Gastroesophageal sphincter (tissue), 4 donors: ENCODE measurements at regions not wholly inside any gene's neighbourhood (a gene's known extent, or its start where the extent isn't known, plus 50 kb on each side); places are given as distances from the start of the nearest gene placed in this dataset.

Experiments
- ATAC-seq: fragments of 150-250 bp; one replicate; pipeline ENCODE4 v1.9.1; 2016; ENCODE audit warnings: mild to moderate bottlenecking, moderate library complexity
- H3K27ac ChIP-seq, 4 donors: fragments of 200-600 bp; sonication (generic) in 3 of 4; 1 replicate in 3 of 4; 2 replicates in 1 of 4; pipeline ENCODE4 v1.5.1; 2016 to 2019
- H3K27me3 ChIP-seq: fragments of 200-600 bp; sonication (generic); one replicate; pipeline ENCODE4 v1.5.1; 2019
- H3K36me3 ChIP-seq, 2 donors: fragments of 200-600 bp; sonication (generic); one replicate each; pipeline ENCODE4 v1.5.1; 2019; ENCODE audit warnings: control low read depth in 1 of 2
- H3K4me1 ChIP-seq, 3 donors: fragments of 200-600 bp; sonication (generic); 1 replicate in 2 of 3; 2 replicates in 1 of 3; pipeline ENCODE4 v1.5.1; 2016 to 2019; ENCODE audit warnings: control low read depth in 2 of 3
- H3K4me3 ChIP-seq, 2 donors: fragments of 200-600 bp; sonication (generic); one replicate each; pipeline ENCODE4 v1.5.1; 2019; ENCODE audit warnings: mild to moderate bottlenecking in 1 of 2, moderate library complexity in 1 of 2
- H3K9me3 ChIP-seq, 3 donors: fragments of 200-600 bp; sonication (generic); one replicate each; pipeline ENCODE4 v1.5.1; 2017 to 2019; ENCODE audit warnings: control low read depth in 2 of 3
- CTCF ChIP-seq, 4 experiments: fragments of 200-600 bp in 2 of 4; fragments of 450-650 bp in 2 of 4; sonication (generic) in 1 of 4; IDR thresholded peaks; one replicate each; pipeline ENCODE4 v1.5.1; 2017 to 2019; ENCODE audit warnings: antibody characterized with exemption in 4 of 4, mild to moderate bottlenecking in 2 of 4, moderate library complexity in 2 of 4
- EP300 ChIP-seq: sonication (generic); formaldehyde crosslinking; IDR thresholded peaks from one replicate; pipeline ENCODE4 v1.6.1; 2017; ENCODE audit warnings: antibody characterized with exemption, mild to moderate bottlenecking
- POLR2A ChIP-seq, 2 donors: fragments of 450-650 bp; IDR thresholded peaks; one replicate each; pipeline ENCODE4 v1.6.1; 2017; ENCODE audit warnings: antibody characterized with exemption in 2 of 2, mild to moderate bottlenecking in 2 of 2, moderate library complexity in 1 of 2
- POLR2AphosphoS5 ChIP-seq: sonication (generic); formaldehyde crosslinking; IDR thresholded peaks from one replicate; pipeline ENCODE4 v1.6.1; 2017; ENCODE audit warnings: antibody characterized with exemption
- WGBS, 2 donors: methylation state at CpG; one replicate each; pipeline ENCODE4 v1.1.5; 2018; ENCODE audit warnings: low coverage in 1 of 2; 5-methylcytosine and 5-hydroxymethylcytosine counted together

DNA sequence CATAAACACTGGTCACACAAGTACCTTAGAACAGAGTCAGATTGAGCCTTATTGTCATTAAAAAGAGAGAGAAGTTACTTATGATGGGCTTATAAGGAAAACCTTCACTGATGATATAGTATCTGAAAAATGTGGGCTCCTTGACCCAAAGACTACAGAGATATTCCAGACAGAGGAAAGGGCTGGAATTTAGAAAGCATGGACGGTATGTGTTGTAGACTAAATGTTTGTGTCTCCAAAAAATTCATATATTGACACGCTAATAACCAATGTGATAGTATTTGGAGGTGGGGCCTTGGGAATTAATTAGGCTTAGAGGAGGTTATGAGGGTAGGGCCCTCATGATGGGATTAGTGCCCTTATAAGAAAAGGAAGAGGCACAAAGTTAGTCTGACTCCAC, 61.0 kb upstream of the DAZL start:
- TF ChIP-seq EP300 (no peak), CTCF (IDR thresholded peaks at IDR 0.05) (no peak), POLR2AphosphoS5 (no peak), POLR2A (IDR thresholded peaks at IDR 0.05) (no peak)
- H3K27me3 ChIP-seq, result peaks cover 4% of the 10 kb centered on the region
- 92 to 96% methylated on average over 2 of the region's 2 CpGs for WGBS, 2 donors
- no peak for ATAC-seq
- H3K36me3 ChIP-seq, result no peaks in the 10 kb centered on the region
- H3K4me1 ChIP-seq, result no peaks in the 10 kb centered on the region
- no peak overlapping the region for H3K27ac ChIP-seq
- no peak overlapping the region for H3K4me3 ChIP-seq
- no peaks in the 10 kb centered on the region for H3K9me3 ChIP-seq

DNA sequence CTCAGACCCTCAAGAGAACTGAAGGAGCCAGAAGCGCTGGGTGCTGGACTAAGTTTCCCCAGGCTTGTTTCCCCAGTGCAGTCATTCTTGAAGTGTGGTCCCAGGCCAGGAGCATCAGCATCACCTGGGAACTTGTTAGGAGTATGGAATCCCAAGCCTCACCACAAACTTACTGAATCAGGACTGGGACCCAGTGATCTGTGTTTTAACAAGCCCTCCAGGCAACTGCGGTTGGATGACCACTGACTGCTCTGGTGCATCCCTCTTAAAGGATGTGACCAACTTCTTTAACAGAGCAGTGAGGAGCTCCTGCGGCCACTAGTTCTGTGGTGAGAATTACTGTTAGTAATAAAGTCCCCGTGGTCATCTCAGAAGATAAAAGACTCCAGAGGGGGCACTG, 62.4 kb upstream of the DAZL start:
- 50 to 78% methylated on average over 2 to 3 of the region's 4 CpGs for WGBS, 2 donors
- Histone ChIP-seq H3K4me3 (no peak overlapping the region), H3K9me3 (no peaks in the 10 kb centered on the region), H3K4me1 (no peaks in the 10 kb centered on the region), H3K27ac (no peak overlapping the region), H3K27me3 (peaks cover 4% of the 10 kb centered on the region), H3K36me3 (no peaks in the 10 kb centered on the region)
- TF ChIP-seq POLR2AphosphoS5, result no peak
- TF ChIP-seq EP300, result no peak
- TF ChIP-seq POLR2A (IDR thresholded peaks at IDR 0.05), result no peak
- TF ChIP-seq CTCF (IDR thresholded peaks at IDR 0.05), result no peak
- no peak for ATAC-seq

GRCh38 chr3:16668776-16669545, 63.7 kb upstream of the DAZL start:
- H3K27me3 ChIP-seq, result peaks cover under 1% of the 10 kb centered on the region
- no peak for ATAC-seq
- WGBS, 2 donors, result 73 to 79% methylated on average over 3 to 5 of the region's 5 CpGs
- no peak overlapping the region for H3K27ac ChIP-seq
- no peaks in the 10 kb centered on the region for H3K9me3 ChIP-seq
- TF ChIP-seq EP300, result no peak
- no peak for TF ChIP-seq POLR2A (IDR thresholded peaks at IDR 0.05)
- TF ChIP-seq CTCF (IDR thresholded peaks at IDR 0.05), result no peak
- no peak for TF ChIP-seq POLR2AphosphoS5
- H3K4me3 ChIP-seq, result no peak overlapping the region
- no peaks in the 10 kb centered on the region for H3K36me3 ChIP-seq
- H3K4me1 ChIP-seq, result no peaks in the 10 kb centered on the region

- Histone ChIP-seq H3K27ac (no peak overlapping the region), H3K27me3 (no peaks in the 10 kb centered on the region), H3K4me1 (no peaks in the 10 kb centered on the region), H3K4me3 (no peak overlapping the region), H3K9me3 (no peaks in the 10 kb centered on the region), H3K36me3 (no peaks in the 10 kb centered on the region)
- TF ChIP-seq POLR2AphosphoS5 (no peak), POLR2A (IDR thresholded peaks at IDR 0.05) (no peak), CTCF (IDR thresholded peaks at IDR 0.05) (no peak), EP300 (no peak)
- ATAC-seq, result no peak
Observed at GRCh38 chr3:16670191-16670590, 65.0 kb upstream of the DAZL start.

- Histone ChIP-seq H3K4me1 (no peaks in the 10 kb centered on the region), H3K4me3 (no peak overlapping the region), H3K27ac (no peak overlapping the region), H3K9me3 (no peaks in the 10 kb centered on the region), H3K27me3 (no peaks in the 10 kb centered on the region), H3K36me3 (no peaks in the 10 kb centered on the region)
- 60 to 67% methylated on average over 1 of the region's 1 CpG for WGBS, 2 donors
- ATAC-seq, result no peak
- no peak for TF ChIP-seq POLR2A (IDR thresholded peaks at IDR 0.05)
- TF ChIP-seq POLR2AphosphoS5, result no peak
- no peak for TF ChIP-seq EP300
- TF ChIP-seq CTCF (IDR thresholded peaks at IDR 0.05), result no peak
Observed at GRCh38 chr3:16671690-16672089, 66.5 kb upstream of the DAZL start.
